GM18498 (cell line): ENCODE measurements at regions not wholly inside any gene's neighbourhood (a gene's known extent, or its start where the extent isn't known, plus 50 kb on each side); places are given as distances from the start of the nearest gene placed in this dataset.

Experiments used
- ATAC-seq: cut with Tn5 transposase; IDR thresholded peaks from one replicate; pipeline ENCODE4 v1.9.1; 2021; ENCODE audit warnings: mild to moderate bottlenecking, moderate library complexity; ENCODE audit not compliant: unreplicated experiment

- no peak for ATAC-seq
Measured at GRCh38 chr17:72588961-72589360, 468.1 kb downstream of the SOX9 start.

GRCh38 chr17:72590382-72590781 is 469.6 kb downstream of the SOX9 start:
- no peak for ATAC-seq

GRCh38 chr17:72590882-72591281 is 470.1 kb downstream of the SOX9 start:
- no peak for ATAC-seq

GRCh38 chr17:72591289-72592241 is 470.7 kb downstream of the SOX9 start:
- peak; percentile 4 for ATAC-seq

GRCh38 chr17:72592242-72592966 is 471.6 kb downstream of the SOX9 start:
- ATAC-seq = peak; percentile 83

- ATAC-seq = no peak
Measured at GRCh38 chr17:72592967-72593325, 472.1 kb downstream of the SOX9 start.

- ATAC-seq = no peak
Measured at GRCh38 chr17:72594248-72594647, 473.4 kb downstream of the SOX9 start.
